ENCODE measurements at regions not wholly inside any gene's neighbourhood (a gene's known extent, or its start where the extent isn't known, plus 50 kb on each side); places are given as distances from the start of the nearest gene placed in this dataset.

- TF ChIP-seq RARB (CRISPR knock-in tag; IDR thresholded peaks at IDR 0.05) (no peak), ESRRG (CRISPR knock-in tag; IDR thresholded peaks at IDR 0.05) (no peak), GLIS3 (CRISPR knock-in tag; IDR thresholded peaks at IDR 0.05) (no peak), ZC3H10 (CRISPR knock-in tag; IDR thresholded peaks at IDR 0.05) (no peak), PATZ1 (CRISPR knock-in tag; IDR thresholded peaks at IDR 0.05; ENCODE audit: borderline replicate concordance) (no peak), ZNF565 (CRISPR knock-in tag; conservative IDR thresholded peaks at IDR 0.05; ENCODE audit: low read depth) (no peak), TOX (CRISPR knock-in tag; IDR thresholded peaks at IDR 0.05; ENCODE audit: borderline replicate concordance) (no peak), ZNF8 (CRISPR knock-in tag; IDR thresholded peaks at IDR 0.05) (no peak), PPARA (CRISPR knock-in tag; IDR thresholded peaks at IDR 0.05; ENCODE audit: borderline replicate concordance) (no peak), POU6F1 (CRISPR knock-in tag; IDR thresholded peaks at IDR 0.05; ENCODE audit: borderline replicate concordance, low read depth) (no peak), ARNTL (CRISPR knock-in tag; IDR thresholded peaks at IDR 0.05; ENCODE audit: borderline replicate concordance, low read depth) (no peak)
Measured at GRCh38 chr16:9523994-9524393, 432.6 kb downstream of the HAPSTR1 start.

Data from SK-N-SH treated with all-trans-retinoic acid at 6 μM for 48 hours (cell line).